ENCODE measurements at regions not wholly inside any gene's neighbourhood (a gene's known extent, or its start where the extent isn't known, plus 50 kb on each side); places are given as distances from the start of the nearest gene placed in this dataset.

GRCh38 chr20:9912858-9913434 is 74.1 kb upstream of the PAK5 start:
- H3K4me3 Mint-ChIP-seq = no peak overlapping the region
- DNase-seq (peak; percentile 6 to 23), ATAC-seq (replicated peaks in 1 of 2) (no peak)
- peaks cover 8% of the 10 kb centered on the region for H3K27me3 Mint-ChIP-seq (ENCODE audit: low read depth)
- H3K4me1 Mint-ChIP-seq (ENCODE audit: low read depth) = no peaks in the 10 kb centered on the region
- no peak overlapping the region for H3K27ac Mint-ChIP-seq
- H3K36me3 Mint-ChIP-seq (ENCODE audit: insufficient read depth in 2 of 2) = no peaks in the 10 kb centered on the region
- H3K9me3 Mint-ChIP-seq = no peaks in the 10 kb centered on the region

- Mint-ChIP-seq H3K4me1 (ENCODE audit: low read depth) (no peaks in the 10 kb centered on the region), H3K4me3 (no peak overlapping the region), H3K27me3 (ENCODE audit: low read depth) (peaks cover 7% of the 10 kb centered on the region), H3K9me3 (no peaks in the 10 kb centered on the region), H3K36me3 (ENCODE audit: insufficient read depth in 2 of 2) (no peaks in the 10 kb centered on the region), H3K27ac (no peak overlapping the region)
- ATAC-seq (replicated peaks in 1 of 2) = no peak
- no peak for DNase-seq
Observed at GRCh38 chr20:9912290-9912689, 73.4 kb upstream of the PAK5 start.

GRCh38 chr20:9911519-9911918 is 72.6 kb upstream of the PAK5 start:
- H3K27ac Mint-ChIP-seq = no peak overlapping the region
- DNase-seq = no peak
- no peaks in the 10 kb centered on the region for H3K9me3 Mint-ChIP-seq
- no peaks in the 10 kb centered on the region for H3K4me1 Mint-ChIP-seq (ENCODE audit: low read depth)
- H3K4me3 Mint-ChIP-seq = no peak overlapping the region
- no peaks in the 10 kb centered on the region for H3K36me3 Mint-ChIP-seq (ENCODE audit: insufficient read depth in 2 of 2)
- H3K27me3 Mint-ChIP-seq (ENCODE audit: low read depth) = peaks cover 2% of the 10 kb centered on the region
- ATAC-seq (replicated peaks in 1 of 2) = no peak

- H3K4me1 Mint-ChIP-seq (ENCODE audit: low read depth) = no peaks in the 10 kb centered on the region
- H3K4me3 Mint-ChIP-seq = no peak overlapping the region
- no peak for DNase-seq
- H3K36me3 Mint-ChIP-seq (ENCODE audit: insufficient read depth in 2 of 2) = no peaks in the 10 kb centered on the region
- H3K27ac Mint-ChIP-seq = no peak overlapping the region
- peaks cover 6% of the 10 kb centered on the region for H3K27me3 Mint-ChIP-seq (ENCODE audit: low read depth)
- no peak for ATAC-seq (replicated peaks in 1 of 2)
- H3K9me3 Mint-ChIP-seq = peaks cover 0 to 2% of the 10 kb centered on the region in 2 donors
Observed at GRCh38 chr20:9909167-9909566, 70.3 kb upstream of the PAK5 start.

GRCh38 chr20:9903048-9903655 is 64.3 kb upstream of the PAK5 start:
- Mint-ChIP-seq H3K9me3 (peaks cover 2% of the 10 kb centered on the region in 2 donors), H3K27me3 (ENCODE audit: low read depth) (peaks cover 6% of the 10 kb centered on the region), H3K27ac (no peak overlapping the region), H3K4me1 (ENCODE audit: low read depth) (no peaks in the 10 kb centered on the region), H3K36me3 (ENCODE audit: insufficient read depth in 2 of 2) (no peaks in the 10 kb centered on the region), H3K4me3 (no peak overlapping the region)
- no peak for DNase-seq
- ATAC-seq (replicated peaks in 1 of 2) = no peak

GRCh38 chr20:9889270-9889981 is 50.5 kb upstream of the PAK5 start:
- H3K4me1 Mint-ChIP-seq (ENCODE audit: low read depth) = no peaks in the 10 kb centered on the region
- H3K4me3 Mint-ChIP-seq = no peak overlapping the region
- ATAC-seq (replicated peaks in 1 of 2) (no peak), DNase-seq (no peak)
- peaks cover 6% of the 10 kb centered on the region for H3K27me3 Mint-ChIP-seq (ENCODE audit: low read depth)
- H3K27ac Mint-ChIP-seq = no peak overlapping the region
- H3K36me3 Mint-ChIP-seq (ENCODE audit: insufficient read depth in 2 of 2) = no peaks in the 10 kb centered on the region
- H3K9me3 Mint-ChIP-seq = peaks cover 2% of the 10 kb centered on the region in 2 donors

Measured in activated T-cell treated with anti-CD3 and anti-CD28 coated beads, Interleukin-2, amount 50 U/mL, for 72 hours (primary cell).